Ishikawa (cell line): ENCODE measurements at regions not wholly inside any gene's neighbourhood (a gene's known extent, or its start where the extent isn't known, plus 50 kb on each side); places are given as distances from the start of the nearest gene placed in this dataset.

Experiments
- CEBPB ChIP-seq: IDR thresholded peaks from 2 replicates; pipeline ENCODE4 v1.6.1; 2012
- CREB1 ChIP-seq: IDR thresholded peaks from 2 replicates; pipeline ENCODE4 v1.6.1; 2012; ENCODE audit warnings: low read depth
- EGR1 ChIP-seq: IDR thresholded peaks from 2 replicates; pipeline ENCODE4 v1.6.1; 2012
- EP300 ChIP-seq: IDR thresholded peaks from 2 replicates; pipeline ENCODE4 v1.6.1; 2012; ENCODE audit warnings: borderline replicate concordance
- FOXM1 ChIP-seq: IDR thresholded peaks from 2 replicates; pipeline ENCODE4 v1.6.1; 2012; ENCODE audit warnings: low read depth, borderline replicate concordance
- MAX ChIP-seq: IDR thresholded peaks from 2 replicates; pipeline ENCODE4 v1.6.1; 2012
- NFIC ChIP-seq: IDR thresholded peaks from 2 replicates; pipeline ENCODE4 v1.6.1; 2012
- RAD21 ChIP-seq: IDR thresholded peaks from 2 replicates; pipeline ENCODE4 v1.6.1; 2012; ENCODE audit warnings: low read depth
- TAF1 ChIP-seq: IDR thresholded peaks from 2 replicates; pipeline ENCODE4 v1.6.1; 2012; ENCODE audit warnings: low read depth, mild to moderate bottlenecking
- TCF12 ChIP-seq: IDR thresholded peaks from 2 replicates; pipeline ENCODE4 v1.6.1; 2012; ENCODE audit warnings: low read depth
- TEAD4 ChIP-seq: IDR thresholded peaks from 2 replicates; pipeline ENCODE4 v1.6.1; 2012
- USF1 ChIP-seq: IDR thresholded peaks from 2 replicates; pipeline ENCODE4 v1.6.1; 2012
- YY1 ChIP-seq: IDR thresholded peaks from 2 replicates; pipeline ENCODE4 v1.6.1; 2012; ENCODE audit warnings: low read depth
- ZBTB7A ChIP-seq: IDR thresholded peaks from 2 replicates; pipeline ENCODE4 v1.6.1; 2012; ENCODE audit warnings: low read depth
- TF ChIP-seq, protein P1 (sequence below): IDR thresholded peaks from 2 replicates; pipeline ENCODE4 v1.6.1; 2012; ENCODE audit warnings: low read depth, mild to moderate bottlenecking

DNA sequence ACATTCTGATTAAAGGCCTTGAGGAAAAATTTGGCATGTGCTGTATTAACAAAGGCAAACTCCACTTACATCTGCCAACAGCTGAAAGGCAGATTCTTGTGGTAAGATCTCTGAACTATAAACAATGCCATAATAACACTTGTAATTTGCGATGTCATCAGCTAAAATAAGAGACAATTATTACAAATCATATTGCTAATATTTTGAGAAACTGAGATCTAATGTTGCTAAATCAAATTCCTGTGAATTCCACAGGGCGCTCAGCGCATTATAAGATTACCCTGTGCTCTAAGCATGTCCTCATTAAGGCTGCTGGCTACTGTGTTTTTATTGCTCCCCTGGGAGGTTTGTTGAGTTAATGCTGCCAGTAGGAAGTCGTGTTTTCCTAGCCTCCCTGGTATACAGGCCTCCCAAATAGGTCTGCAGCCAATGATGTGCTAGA lies 244.8 kb downstream of the DACT1 start:
- TF ChIP-seq TCF12 (no peak), USF1 (no peak), FOXM1 (no peak), NFIC (no peak), CEBPB (no peak), ZBTB7A (no peak), TAF1 (no peak), EP300 (no peak), RAD21 (no peak), EGR1 (no peak), MAX (no peak)
- TF ChIP-seq, protein P1, sequence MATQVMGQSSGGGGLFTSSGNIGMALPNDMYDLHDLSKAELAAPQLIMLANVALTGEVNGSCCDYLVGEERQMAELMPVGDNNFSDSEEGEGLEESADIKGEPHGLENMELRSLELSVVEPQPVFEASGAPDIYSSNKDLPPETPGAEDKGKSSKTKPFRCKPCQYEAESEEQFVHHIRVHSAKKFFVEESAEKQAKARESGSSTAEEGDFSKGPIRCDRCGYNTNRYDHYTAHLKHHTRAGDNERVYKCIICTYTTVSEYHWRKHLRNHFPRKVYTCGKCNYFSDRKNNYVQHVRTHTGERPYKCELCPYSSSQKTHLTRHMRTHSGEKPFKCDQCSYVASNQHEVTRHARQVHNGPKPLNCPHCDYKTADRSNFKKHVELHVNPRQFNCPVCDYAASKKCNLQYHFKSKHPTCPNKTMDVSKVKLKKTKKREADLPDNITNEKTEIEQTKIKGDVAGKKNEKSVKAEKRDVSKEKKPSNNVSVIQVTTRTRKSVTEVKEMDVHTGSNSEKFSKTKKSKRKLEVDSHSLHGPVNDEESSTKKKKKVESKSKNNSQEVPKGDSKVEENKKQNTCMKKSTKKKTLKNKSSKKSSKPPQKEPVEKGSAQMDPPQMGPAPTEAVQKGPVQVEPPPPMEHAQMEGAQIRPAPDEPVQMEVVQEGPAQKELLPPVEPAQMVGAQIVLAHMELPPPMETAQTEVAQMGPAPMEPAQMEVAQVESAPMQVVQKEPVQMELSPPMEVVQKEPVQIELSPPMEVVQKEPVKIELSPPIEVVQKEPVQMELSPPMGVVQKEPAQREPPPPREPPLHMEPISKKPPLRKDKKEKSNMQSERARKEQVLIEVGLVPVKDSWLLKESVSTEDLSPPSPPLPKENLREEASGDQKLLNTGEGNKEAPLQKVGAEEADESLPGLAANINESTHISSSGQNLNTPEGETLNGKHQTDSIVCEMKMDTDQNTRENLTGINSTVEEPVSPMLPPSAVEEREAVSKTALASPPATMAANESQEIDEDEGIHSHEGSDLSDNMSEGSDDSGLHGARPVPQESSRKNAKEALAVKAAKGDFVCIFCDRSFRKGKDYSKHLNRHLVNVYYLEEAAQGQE = no peak

- TF ChIP-seq RAD21 (0 out of 2 replicates have a peak, but pooled peaks have one; percentile 13), EP300 (no peak)
These were observed 246.7 kb downstream of the DACT1 start for GRCh38 chr14:58884442-58884841.

DNA sequence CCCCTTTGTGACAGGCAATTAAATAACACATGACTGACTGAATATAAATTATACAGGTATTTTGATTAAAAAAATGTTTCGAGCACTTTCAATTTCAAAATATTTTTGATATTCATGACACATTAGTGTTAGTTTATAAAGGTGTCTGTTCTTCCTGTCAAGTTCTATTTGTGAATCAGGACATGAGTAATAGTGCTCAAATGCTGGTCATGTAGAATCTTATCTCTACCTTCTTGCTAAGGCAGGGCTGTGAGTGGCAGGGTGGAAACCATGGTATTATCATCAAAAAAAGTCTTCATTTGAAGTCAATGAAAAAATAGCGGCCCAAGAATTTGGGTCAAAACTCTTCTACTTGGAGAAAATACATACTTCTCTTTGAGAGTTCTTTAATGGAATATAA lies 250.2 kb downstream of the DACT1 start:
- TF ChIP-seq EP300 (no peak), ZBTB7A (no peak), FOXM1 (no peak), YY1 (no peak), CEBPB (no peak), RAD21 (no peak), MAX (no peak), USF1 (no peak), TAF1 (no peak)

- no peak for TF ChIP-seq NFIC
- TF ChIP-seq TAF1 = no peak
- no peak for TF ChIP-seq ZBTB7A
- TF ChIP-seq YY1 = no peak
- no peak for TF ChIP-seq RAD21
- no peak for TF ChIP-seq EP300
- no peak for TF ChIP-seq CREB1
- no peak for TF ChIP-seq MAX
- no peak for TF ChIP-seq TCF12
- TF ChIP-seq USF1 = no peak
- no peak for TF ChIP-seq TEAD4
- no peak for TF ChIP-seq EGR1
- TF ChIP-seq, protein P1 = no peak
- no peak for TF ChIP-seq CEBPB
- TF ChIP-seq FOXM1 = no peak
These were observed 261.0 kb downstream of the DACT1 start for GRCh38 chr14:58898655-58899316.

DNA sequence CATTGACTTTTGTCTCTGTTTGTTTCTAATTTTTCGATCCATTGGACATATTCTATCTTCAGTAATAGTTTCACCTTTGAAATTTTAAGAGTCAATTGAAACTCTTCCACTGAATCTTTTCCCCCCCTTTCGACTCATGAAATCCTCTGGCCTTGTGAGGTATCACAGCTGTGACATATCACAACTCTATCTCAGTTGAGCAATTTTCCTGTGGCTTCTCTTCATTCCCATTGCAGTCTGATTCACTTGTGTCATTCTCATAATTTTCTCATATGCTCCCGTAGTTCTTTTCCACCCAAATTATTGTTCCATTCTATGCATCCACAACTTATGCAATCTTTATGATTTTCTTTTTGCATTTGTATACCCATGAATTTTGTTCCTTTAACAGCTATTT lies 261.6 kb downstream of the DACT1 start:
- TF ChIP-seq USF1 (no peak), MAX (no peak), EGR1 (no peak), TEAD4 (no peak), TCF12 (no peak), NFIC (no peak), ZBTB7A (no peak)
